ENCODE measurements at regions not wholly inside any gene's neighbourhood (a gene's known extent, or its start where the extent isn't known, plus 50 kb on each side); places are given as distances from the start of the nearest gene placed in this dataset.

DNA sequence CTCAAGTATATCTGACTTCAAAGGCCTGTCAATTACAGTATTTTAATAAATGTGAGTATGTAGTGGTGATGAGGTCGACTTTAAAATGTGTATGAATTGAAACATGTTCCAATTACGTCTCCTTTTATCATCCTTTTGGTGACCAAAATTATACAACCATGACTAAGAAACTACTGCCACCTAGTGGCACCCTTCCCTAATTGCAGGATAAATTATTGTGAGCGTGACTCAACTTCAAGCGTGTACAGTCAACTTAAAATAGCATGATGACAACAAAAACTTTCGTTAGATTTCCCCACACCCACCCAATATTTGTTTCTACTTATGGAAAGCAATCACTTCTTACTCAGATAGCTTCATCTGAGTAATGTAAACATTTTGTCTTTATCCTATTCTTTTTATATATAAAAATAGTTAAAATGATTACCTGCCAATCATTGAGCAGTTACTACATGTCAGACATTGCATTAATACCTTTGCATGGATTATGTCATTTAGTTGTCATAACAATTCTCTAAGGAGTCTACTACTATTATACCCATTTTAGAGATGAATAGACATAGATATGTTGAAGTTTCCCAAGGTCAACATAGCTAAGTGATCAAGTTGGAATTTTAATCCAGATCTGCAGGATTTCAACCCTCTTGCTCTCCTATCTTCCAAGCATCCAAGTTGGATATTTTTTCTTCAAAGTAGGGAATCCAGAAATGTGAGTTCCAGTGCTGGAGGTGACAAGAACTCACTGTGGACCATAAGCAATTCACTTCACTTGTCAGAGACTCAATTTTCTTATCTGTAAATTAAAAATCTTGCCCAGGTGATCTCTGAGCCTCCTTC lies 106.0 kb downstream of the MEX3B start (continued):
- TF ChIP-seq ATF7 (IDR thresholded peaks at IDR 0.05) (peak; percentile 35; the same call in 1 of the 2 replicates), PCBP2 (IDR thresholded peaks at IDR 0.05; ENCODE audit: low read depth, low read length, poor library complexity, severe bottlenecking) (no peak), REST (IDR thresholded peaks at IDR 0.05; ENCODE audit: borderline replicate concordance) (peak; percentile 85), REST (CRISPR knock-in tag; IDR thresholded peaks at IDR 0.05; ENCODE audit: low read depth) (no peak), GATAD2B (IDR thresholded peaks at IDR 0.05; ENCODE audit: borderline replicate concordance) (no peak), XRCC5 (IDR thresholded peaks at IDR 0.05; ENCODE audit: low read depth, low read length) (no peak), BCL6 (CRISPR knock-in tag; IDR thresholded peaks at IDR 0.05) (no peak), PRDM10 (IDR thresholded peaks at IDR 0.05; ENCODE audit: partially characterized antibody) (no peak), RBM25 (IDR thresholded peaks at IDR 0.05; ENCODE audit: low read depth, low read length, severe bottlenecking) (peak; percentile 63), ATF1 (CRISPR knock-in tag; IDR thresholded peaks at IDR 0.05) (no peak), ATF1 (tag; IDR thresholded peaks at IDR 0.05) (peak; percentile 36), DEAF1 (CRISPR knock-in tag; IDR thresholded peaks at IDR 0.05) (peak; percentile 91), RNF2 (IDR thresholded peaks at IDR 0.05) (no peak), IRF9 (tag; IDR thresholded peaks at IDR 0.05) (no peak)
